Smooth muscle cell (in vitro differentiated cells): ENCODE measurements at regions not wholly inside any gene's neighbourhood (a gene's known extent, or its start where the extent isn't known, plus 50 kb on each side); places are given as distances from the start of the nearest gene placed in this dataset. TPM values are rescaled to one million over a fixed set of nuclear protein-coding genes. Genes with fewer than 3 reads are reported as not detected.

Experiments
- DNase-seq: peaks from one replicate; lab custom pipeline; 2025; ENCODE audit not compliant: unreplicated experiment; lab: John Stamatoyannopoulos, UW
- H2AFZ ChIP-seq: fragments of 200-600 bp; sonication (generic); 2 replicates; pipeline ENCODE4 v1.6.0; 2016; ENCODE audit warnings: antibody characterized with exemption, low read depth, mild to moderate bottlenecking
- H3F3A ChIP-seq: fragments of 200-600 bp; sonication (generic); 2 replicates; pipeline ENCODE4 v1.6.0; 2017; ENCODE audit warnings: antibody characterized with exemption, low read depth
- H3K27ac ChIP-seq: fragments of 200-600 bp; sonication (generic); 2 replicates; pipeline ENCODE4 v1.5.1; 2016; ENCODE audit warnings: low read depth, mild to moderate bottlenecking
- H3K27me3 ChIP-seq: fragments of 200-600 bp; sonication (generic); 2 replicates; pipeline ENCODE4 v1.6.1; 2016; ENCODE audit warnings: low read depth, mild to moderate bottlenecking
- H3K36me3 ChIP-seq: fragments of 200-600 bp; sonication (generic); 2 replicates; pipeline ENCODE4 v1.5.1; 2016; ENCODE audit warnings: low read depth
- H3K4me1 ChIP-seq: fragments of 200-600 bp; sonication (generic); 2 replicates; pipeline ENCODE4 v1.5.1; 2016; ENCODE audit warnings: low read depth
- H3K4me2 ChIP-seq: fragments of 200-600 bp; sonication (generic); 2 replicates; pipeline ENCODE4 v1.6.0; 2016; ENCODE audit warnings: mild to moderate bottlenecking
- H3K4me3 ChIP-seq: fragments of 200-600 bp; sonication (generic); 2 replicates; pipeline ENCODE4 v1.5.1; 2016; ENCODE audit warnings: mild to moderate bottlenecking
- H3K79me2 ChIP-seq: fragments of 200-600 bp; sonication (generic); 2 replicates; pipeline ENCODE4 v1.6.0; 2016; ENCODE audit warnings: low read depth, mild to moderate bottlenecking
- H3K9ac ChIP-seq: fragments of 200-600 bp; sonication (generic); 2 replicates; pipeline ENCODE4 v1.6.0; 2016; ENCODE audit warnings: low read depth
- H3K9me3 ChIP-seq: fragments of 200-600 bp; sonication (generic); replicated peaks from 2 replicates; pipeline ENCODE4 v1.5.1; 2016; ENCODE audit warnings: low read depth
- H4K20me1 ChIP-seq: fragments of 200-600 bp; sonication (generic); 2 replicates; pipeline ENCODE4 v1.6.0; 2016; ENCODE audit warnings: low read depth
- whole genome bisulfite sequencing: methylation state at CpG from one replicate; pipeline ENCODE4 v1.1.7; 2016; ENCODE audit warnings: low lambda C conversion rate; 5-methylcytosine and 5-hydroxymethylcytosine counted together
- microRNA-seq: library from miRNA; unstranded; fragments of <30 nt; microRNA quantifications from one replicate; pipeline ENCODE4, GENCODE V29; 2016; ENCODE audit warnings: borderline number of aligned reads
- small RNA-seq: library from RNA; depleted of rRNA; stranded (forward); fragments of <200 nt; gene quantifications from one replicate; pipeline ENCODE3, GENCODE V24; 2014
- TF ChIP-seq, protein P1 (sequence below): fragments of 200-600 bp; sonication (generic); IDR thresholded peaks from 2 replicates; pipeline ENCODE4 v1.5.1; 2017; ENCODE audit warnings: borderline replicate concordance, mild to moderate bottlenecking, antibody characterized with exemption; ENCODE audit not compliant: insufficient read depth, poor library complexity, severe bottlenecking

DNA sequence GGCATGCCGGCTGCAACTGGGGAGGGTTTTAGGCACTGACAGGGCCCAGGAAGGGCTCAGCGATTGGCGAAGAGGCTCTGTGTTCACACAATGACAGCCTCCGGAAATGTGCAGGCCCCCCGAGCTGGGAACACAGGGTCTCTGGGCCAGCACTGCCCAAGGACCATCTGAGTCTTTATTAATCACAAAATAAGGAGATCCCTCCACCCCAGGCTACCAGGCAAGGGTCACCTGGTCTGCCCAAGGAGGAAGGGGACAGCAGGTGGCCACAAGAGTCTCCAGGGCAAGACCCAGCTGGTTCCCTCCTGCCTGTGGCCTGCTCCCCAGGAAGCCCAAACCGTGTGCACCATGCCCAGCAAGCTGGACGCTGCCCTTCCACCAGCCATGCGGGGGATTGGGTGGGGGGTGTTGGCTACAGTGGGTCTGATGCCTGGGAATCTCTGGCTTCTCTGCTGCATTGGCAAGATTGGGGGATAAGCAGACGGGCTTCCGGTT, 52.1 kb upstream of the TNRC6C start:
- H3K36me3 ChIP-seq, result no peaks in the 10 kb centered on the region
- TF ChIP-seq, protein P1, sequence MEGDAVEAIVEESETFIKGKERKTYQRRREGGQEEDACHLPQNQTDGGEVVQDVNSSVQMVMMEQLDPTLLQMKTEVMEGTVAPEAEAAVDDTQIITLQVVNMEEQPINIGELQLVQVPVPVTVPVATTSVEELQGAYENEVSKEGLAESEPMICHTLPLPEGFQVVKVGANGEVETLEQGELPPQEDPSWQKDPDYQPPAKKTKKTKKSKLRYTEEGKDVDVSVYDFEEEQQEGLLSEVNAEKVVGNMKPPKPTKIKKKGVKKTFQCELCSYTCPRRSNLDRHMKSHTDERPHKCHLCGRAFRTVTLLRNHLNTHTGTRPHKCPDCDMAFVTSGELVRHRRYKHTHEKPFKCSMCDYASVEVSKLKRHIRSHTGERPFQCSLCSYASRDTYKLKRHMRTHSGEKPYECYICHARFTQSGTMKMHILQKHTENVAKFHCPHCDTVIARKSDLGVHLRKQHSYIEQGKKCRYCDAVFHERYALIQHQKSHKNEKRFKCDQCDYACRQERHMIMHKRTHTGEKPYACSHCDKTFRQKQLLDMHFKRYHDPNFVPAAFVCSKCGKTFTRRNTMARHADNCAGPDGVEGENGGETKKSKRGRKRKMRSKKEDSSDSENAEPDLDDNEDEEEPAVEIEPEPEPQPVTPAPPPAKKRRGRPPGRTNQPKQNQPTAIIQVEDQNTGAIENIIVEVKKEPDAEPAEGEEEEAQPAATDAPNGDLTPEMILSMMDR, result no peak
- H3K4me3 ChIP-seq, result no peak overlapping the region
- H3K9ac ChIP-seq, result no peak overlapping the region
- DNase-seq, result no peak
- H3K27ac ChIP-seq, result no peak overlapping the region
- H2AFZ ChIP-seq, result no peak overlapping the region
- H3K4me1 ChIP-seq, result no peaks in the 10 kb centered on the region
- H4K20me1 ChIP-seq, result no peaks in the 10 kb centered on the region
- no peaks in the 10 kb centered on the region for H3K9me3 ChIP-seq
- no peaks in the 10 kb centered on the region for H3K79me2 ChIP-seq
- no peak overlapping the region for H3K4me2 ChIP-seq
- 91% methylated on average over 10 of the region's 10 CpGs for WGBS
- peaks cover 22% of the 10 kb centered on the region for H3K27me3 ChIP-seq
- H3F3A ChIP-seq, result no peaks in the 10 kb centered on the region

DNA sequence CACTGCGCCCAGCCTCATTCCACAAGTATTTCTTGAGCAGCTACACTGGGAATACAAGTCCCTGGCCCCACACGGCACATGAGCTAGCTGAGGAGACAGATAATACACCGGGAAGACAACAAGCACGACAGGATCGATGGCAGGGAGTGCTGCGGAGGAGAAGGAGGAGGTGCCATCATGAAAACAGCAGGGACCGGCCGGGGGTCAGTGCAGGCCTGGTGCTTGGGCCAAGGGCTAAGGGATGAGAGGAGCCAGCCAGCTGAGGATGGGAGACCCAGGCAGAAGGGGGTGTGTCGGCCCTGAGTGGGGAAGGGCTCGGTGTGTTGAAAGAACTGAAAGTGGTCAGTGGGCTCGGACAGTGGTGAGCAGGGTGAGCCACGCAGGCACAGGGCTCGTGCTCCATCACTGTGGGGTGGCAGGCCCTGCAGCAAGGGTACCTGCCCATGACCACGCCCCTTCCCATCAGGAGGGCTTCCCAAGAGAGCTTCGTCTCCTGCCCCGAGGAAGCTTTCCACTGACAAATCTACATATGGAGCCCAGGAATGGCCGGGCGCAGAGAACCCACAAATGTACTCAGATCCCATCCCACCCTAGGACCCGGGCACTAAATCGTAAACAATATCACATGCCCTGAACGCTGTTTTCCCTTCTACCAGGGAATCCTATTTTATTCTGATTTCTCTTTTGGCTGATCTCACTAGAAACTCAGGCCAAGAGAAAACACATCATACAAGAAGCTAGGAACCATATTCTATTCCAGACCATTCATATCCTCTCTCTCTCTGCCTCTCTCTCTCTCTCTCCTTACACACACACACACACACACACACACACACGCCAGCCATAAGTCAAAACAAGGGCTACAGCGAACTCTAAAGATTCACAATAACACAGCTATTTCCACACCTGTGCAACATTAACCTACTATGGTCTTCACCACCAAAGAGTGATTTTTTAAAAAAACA, 50.7 kb upstream of the TNRC6C start:
- Histone ChIP-seq H3K36me3 (no peaks in the 10 kb centered on the region), H3K9me3 (no peaks in the 10 kb centered on the region), H3K27ac (no peak overlapping the region), H4K20me1 (no peaks in the 10 kb centered on the region), H3K27me3 (peaks cover 16% of the 10 kb centered on the region), H3K9ac (no peak overlapping the region), H2AFZ (no peak overlapping the region), H3K4me2 (no peak overlapping the region), H3K4me1 (no peaks in the 10 kb centered on the region), H3K4me3 (no peak overlapping the region), H3K79me2 (no peaks in the 10 kb centered on the region), H3F3A (no peaks in the 10 kb centered on the region)
- 92% methylated on average over 22 of the region's 23 CpGs for WGBS
- DNase-seq, result no peak
- TF ChIP-seq, protein P1, result no peak

DNA sequence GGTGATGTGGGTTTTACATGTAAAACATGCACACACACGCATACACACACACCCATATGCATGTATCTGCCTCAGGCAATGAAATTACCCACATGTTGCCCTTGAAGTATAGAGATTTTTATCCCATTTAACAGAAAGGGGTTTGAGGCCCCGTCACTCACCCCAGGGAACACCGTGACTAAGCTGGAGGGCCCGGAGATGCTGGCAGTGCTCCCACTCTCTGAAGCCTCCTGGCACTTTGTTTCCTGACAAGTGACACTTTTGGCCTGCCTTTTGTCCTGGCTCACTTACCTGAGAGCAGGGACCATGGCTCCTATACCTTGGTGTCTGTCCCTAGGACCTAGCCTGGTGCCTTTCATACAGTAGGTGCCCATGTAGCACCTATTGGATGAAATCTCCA, 50.0 kb upstream of the TNRC6C start:
- H3K4me3 ChIP-seq, result no peak overlapping the region
- 89% methylated on average over 4 of the region's 4 CpGs for WGBS

More for the DNA sequence above, 50.0 kb upstream of the TNRC6C start:
- Histone ChIP-seq H3K79me2 (no peaks in the 10 kb centered on the region), H3K9ac (no peak overlapping the region), H3K27ac (no peak overlapping the region), H3K4me2 (no peak overlapping the region), H3K4me1 (no peaks in the 10 kb centered on the region), H3K9me3 (no peaks in the 10 kb centered on the region), H3F3A (no peaks in the 10 kb centered on the region), H3K36me3 (no peaks in the 10 kb centered on the region), H3K27me3 (peaks cover 12% of the 10 kb centered on the region), H2AFZ (no peak overlapping the region), H4K20me1 (no peaks in the 10 kb centered on the region)
- no peak for DNase-seq
- TF ChIP-seq, protein P1, result no peak

Small RNAs in the stretch of these regions (microRNA-seq; reads per million reads assigned to microRNA genes)
- not detected for gene MIR4316

Small RNAs in the stretch of these regions (small RNA-seq; reads per million reads assigned to genes)
- not detected for gene MIR4316
- not detected for gene RF00019
